ENCODE measurements at regions not wholly inside any gene's neighbourhood (a gene's known extent, or its start where the extent isn't known, plus 50 kb on each side); places are given as distances from the start of the nearest gene placed in this dataset.
"Not testable (repeated sequence)": the region's sequence is repeated elsewhere in the genome, so short reads cannot be mapped to it uniquely, and the experiment has no call there.

DNA sequence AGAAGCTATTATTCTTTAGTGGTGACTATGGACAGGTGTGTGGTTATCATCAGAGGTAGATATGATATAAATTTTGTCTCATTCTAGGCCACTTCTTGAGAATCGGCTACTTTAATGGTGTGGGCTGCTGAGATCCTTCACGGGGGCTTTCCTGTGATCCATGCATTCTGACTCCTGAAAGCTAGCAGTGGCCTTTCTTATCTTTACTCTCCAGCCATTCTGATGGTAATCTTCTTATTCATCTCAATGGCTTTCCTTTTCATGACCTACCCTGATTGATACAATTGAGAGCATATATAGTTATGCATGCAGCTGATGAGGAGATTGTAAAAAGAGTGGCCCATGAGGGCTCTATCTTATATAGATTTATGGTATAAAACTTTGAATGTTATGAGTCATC is 78.3 kb upstream of the ZPLD1 start (continued):
- TF ChIP-seq, protein P1, sequence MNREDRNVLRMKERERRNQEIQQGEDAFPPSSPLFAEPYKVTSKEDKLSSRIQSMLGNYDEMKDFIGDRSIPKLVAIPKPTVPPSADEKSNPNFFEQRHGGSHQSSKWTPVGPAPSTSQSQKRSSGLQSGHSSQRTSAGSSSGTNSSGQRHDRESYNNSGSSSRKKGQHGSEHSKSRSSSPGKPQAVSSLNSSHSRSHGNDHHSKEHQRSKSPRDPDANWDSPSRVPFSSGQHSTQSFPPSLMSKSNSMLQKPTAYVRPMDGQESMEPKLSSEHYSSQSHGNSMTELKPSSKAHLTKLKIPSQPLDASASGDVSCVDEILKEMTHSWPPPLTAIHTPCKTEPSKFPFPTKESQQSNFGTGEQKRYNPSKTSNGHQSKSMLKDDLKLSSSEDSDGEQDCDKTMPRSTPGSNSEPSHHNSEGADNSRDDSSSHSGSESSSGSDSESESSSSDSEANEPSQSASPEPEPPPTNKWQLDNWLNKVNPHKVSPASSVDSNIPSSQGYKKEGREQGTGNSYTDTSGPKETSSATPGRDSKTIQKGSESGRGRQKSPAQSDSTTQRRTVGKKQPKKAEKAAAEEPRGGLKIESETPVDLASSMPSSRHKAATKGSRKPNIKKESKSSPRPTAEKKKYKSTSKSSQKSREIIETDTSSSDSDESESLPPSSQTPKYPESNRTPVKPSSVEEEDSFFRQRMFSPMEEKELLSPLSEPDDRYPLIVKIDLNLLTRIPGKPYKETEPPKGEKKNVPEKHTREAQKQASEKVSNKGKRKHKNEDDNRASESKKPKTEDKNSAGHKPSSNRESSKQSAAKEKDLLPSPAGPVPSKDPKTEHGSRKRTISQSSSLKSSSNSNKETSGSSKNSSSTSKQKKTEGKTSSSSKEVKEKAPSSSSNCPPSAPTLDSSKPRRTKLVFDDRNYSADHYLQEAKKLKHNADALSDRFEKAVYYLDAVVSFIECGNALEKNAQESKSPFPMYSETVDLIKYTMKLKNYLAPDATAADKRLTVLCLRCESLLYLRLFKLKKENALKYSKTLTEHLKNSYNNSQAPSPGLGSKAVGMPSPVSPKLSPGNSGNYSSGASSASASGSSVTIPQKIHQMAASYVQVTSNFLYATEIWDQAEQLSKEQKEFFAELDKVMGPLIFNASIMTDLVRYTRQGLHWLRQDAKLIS (CRISPR knock-in tag; IDR thresholded peaks at IDR 0.05) = no peak
- TF ChIP-seq SMAD1 (CRISPR knock-in tag; IDR thresholded peaks at IDR 0.05; ENCODE audit: borderline replicate concordance, low read depth) (no peak), PCBP1 (IDR thresholded peaks at IDR 0.05; ENCODE audit: borderline replicate concordance, low read depth, low read length) (no peak), ZNF816 (CRISPR knock-in tag; IDR thresholded peaks at IDR 0.05; ENCODE audit: borderline replicate concordance) (no peak), ZNF138 (CRISPR knock-in tag; IDR thresholded peaks at IDR 0.05; ENCODE audit: low read depth) (no peak)
- TF ChIP-seq, protein P2, sequence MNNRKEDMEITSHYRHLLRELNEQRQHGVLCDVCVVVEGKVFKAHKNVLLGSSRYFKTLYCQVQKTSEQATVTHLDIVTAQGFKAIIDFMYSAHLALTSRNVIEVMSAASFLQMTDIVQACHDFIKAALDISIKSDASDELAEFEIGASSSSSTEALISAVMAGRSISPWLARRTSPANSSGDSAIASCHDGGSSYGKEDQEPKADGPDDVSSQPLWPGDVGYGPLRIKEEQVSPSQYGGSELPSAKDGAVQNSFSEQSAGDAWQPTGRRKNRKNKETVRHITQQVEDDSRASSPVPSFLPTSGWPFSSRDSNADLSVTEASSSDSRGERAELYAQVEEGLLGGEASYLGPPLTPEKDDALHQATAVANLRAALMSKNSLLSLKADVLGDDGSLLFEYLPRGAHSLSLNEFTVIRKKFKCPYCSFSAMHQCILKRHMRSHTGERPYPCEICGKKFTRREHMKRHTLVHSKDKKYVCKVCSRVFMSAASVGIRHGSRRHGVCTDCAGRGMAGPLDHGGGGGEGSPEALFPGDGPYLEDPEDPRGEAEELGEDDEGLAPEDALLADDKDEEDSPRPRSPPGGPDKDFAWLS (CRISPR knock-in tag; IDR thresholded peaks at IDR 0.05; ENCODE audit: borderline replicate concordance) = no peak

DNA sequence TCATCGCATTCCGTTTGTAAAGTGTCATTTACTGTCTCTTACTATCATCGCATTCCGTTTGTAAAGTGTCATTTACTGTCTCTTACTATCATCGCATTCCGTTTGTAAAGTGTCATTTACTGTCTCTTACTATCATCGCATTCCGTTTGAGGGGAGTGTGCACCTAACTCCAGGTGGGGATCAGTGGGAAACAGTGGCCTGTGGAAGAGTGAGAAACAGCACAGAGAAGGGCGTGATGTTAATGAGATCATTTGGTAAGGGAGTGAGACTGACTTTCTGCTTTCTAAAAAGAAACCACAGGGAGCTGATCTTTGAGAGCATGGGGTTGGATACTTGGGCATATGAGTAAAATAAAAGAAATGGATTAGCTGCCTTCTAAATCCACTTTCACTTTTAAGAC is 77.5 kb upstream of the ZPLD1 start:
- H3K4me3 ChIP-seq (replicated peaks in 1 of 3; ENCODE audit: insufficient read depth in 1 of 3, low read depth in 2 of 3, low read length in 3 of 3); H3K4me2 ChIP-seq (ENCODE audit: low read depth, low read length); H2AFZ ChIP-seq (ENCODE audit: low read length); DNase-seq (ENCODE audit: low spot score); H3K79me2 ChIP-seq (ENCODE audit: insufficient read depth, low read length); CTCF ChIA-PET (ENCODE audit: low intra/inter-chr PET ratio, low total read pairs); FAIRE-seq; H3K4me1 ChIP-seq (ENCODE audit: insufficient read depth, low read length); H3K9me3 ChIP-seq (ENCODE audit: low read length); in situ Hi-C loops (cut with HindIII; ENCODE audit: extremely low pct_ligation_motif_present, low pct_unique_long_range_greater_than_20kb); BruUV-seq (replicated peaks); intact Hi-C loops (cut with micrococcal nuclease; ENCODE audit: unreplicated experiment); H4K20me1 ChIP-seq (ENCODE audit: insufficient read depth, low read length); H3K27me3 ChIP-seq (ENCODE audit: control insufficient read depth in 1 of 2, insufficient read depth in 2 of 2, low read length in 2 of 2); H3K9ac ChIP-seq (ENCODE audit: insufficient read depth, low read depth, low read length); ATAC-seq; POLR2A ChIA-PET; H3K27ac ChIP-seq (ENCODE audit: extremely low read length, insufficient read depth, low read length); H3K36me3 ChIP-seq (replicated peaks in 1 of 2; ENCODE audit: control insufficient read depth in 1 of 2, insufficient read depth in 2 of 2, low read length in 2 of 2): not testable (repeated sequence)
- 25% methylated on average over 9 of the region's 9 CpGs for WGBS (ENCODE audit: low lambda C conversion rate)
